A673 (cell line): ENCODE measurements at regions not wholly inside any gene's neighbourhood (a gene's known extent, or its start where the extent isn't known, plus 50 kb on each side); places are given as distances from the start of the nearest gene placed in this dataset.

ENCODE experiments used
- CTCF ChIP-seq: fragments of 300-800, 200-600 bp; sonication (generic); conservative IDR thresholded peaks from 2 replicates; pipeline ENCODE4 v1.5.1; 2017; ENCODE audit warnings: low read depth, mild to moderate bottlenecking, antibody characterized with exemption, low read length, moderate library complexity, mixed read lengths
- EZH2 ChIP-seq: fragments of 200-600 bp; sonication (generic); IDR thresholded peaks from 2 replicates; pipeline ENCODE4 v1.6.1; 2017; ENCODE audit warnings: borderline replicate concordance, low read depth, mild to moderate bottlenecking, mixed read lengths, antibody characterized with exemption, low read length; ENCODE audit not compliant: poor library complexity, severe bottlenecking

DNA sequence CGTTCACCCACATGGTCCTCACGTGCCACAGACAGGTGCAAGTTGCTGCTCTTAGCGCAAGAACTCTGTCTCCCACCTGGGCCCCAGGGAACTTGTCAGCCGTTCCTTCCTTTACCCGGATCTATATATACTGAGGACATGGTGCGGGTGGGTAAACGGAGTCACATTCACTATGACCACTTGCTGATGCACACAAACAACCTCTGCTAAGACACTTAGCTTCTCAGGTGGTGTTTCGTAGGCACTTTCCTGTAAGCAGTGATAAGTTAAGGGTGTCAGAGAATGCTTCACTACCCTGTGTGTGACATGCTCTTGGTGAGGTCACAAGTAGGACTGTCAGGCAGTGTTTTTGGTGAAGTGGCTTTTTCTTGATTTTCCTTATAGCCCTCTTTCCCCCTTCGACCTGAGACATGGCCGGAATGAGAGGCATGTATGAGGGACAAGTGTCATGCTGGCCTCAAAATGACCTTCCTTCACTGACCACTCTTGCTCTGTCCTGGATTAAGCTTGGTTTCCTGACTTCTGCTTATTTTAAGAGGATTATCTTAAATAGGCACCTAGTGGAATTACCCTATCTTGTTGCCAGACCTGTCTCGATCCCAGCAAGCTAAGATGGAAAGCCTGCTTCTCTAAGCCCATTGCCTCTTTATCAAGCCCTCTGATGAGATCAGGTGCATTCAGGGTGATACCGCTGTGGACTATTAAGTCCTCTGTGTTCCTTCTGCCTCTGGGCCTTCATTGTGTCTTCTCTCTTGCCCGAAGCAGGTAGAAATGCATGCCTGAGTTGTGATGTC lies 97.1 kb upstream of the CELF4 start:
- TF ChIP-seq CTCF: no peak
- no peak for TF ChIP-seq EZH2
